Gastroesophageal sphincter (tissue), 3 donors: ENCODE measurements at regions not wholly inside any gene's neighbourhood (a gene's known extent, or its start where the extent isn't known, plus 50 kb on each side); places are given as distances from the start of the nearest gene placed in this dataset.

Experiments used
- POLR2A ChIP-seq, 2 donors: fragments of 450-650 bp; IDR thresholded peaks; one replicate each; pipeline ENCODE4 v1.6.1; 2017; ENCODE audit warnings: antibody characterized with exemption in 2 of 2, mild to moderate bottlenecking in 2 of 2, moderate library complexity in 1 of 2
- POLR2AphosphoS5 ChIP-seq: sonication (generic); formaldehyde crosslinking; IDR thresholded peaks from one replicate; pipeline ENCODE4 v1.6.1; 2017; ENCODE audit warnings: antibody characterized with exemption
- TF ChIP-seq, protein P1 (sequence below), 4 experiments: fragments of 200-600 bp in 2 of 4; fragments of 450-650 bp in 2 of 4; sonication (generic) in 1 of 4; IDR thresholded peaks; one replicate each; pipeline ENCODE4 v1.5.1; 2017 to 2019; ENCODE audit warnings: antibody characterized with exemption in 4 of 4, mild to moderate bottlenecking in 2 of 4, moderate library complexity in 2 of 4

- TF ChIP-seq, protein P1, sequence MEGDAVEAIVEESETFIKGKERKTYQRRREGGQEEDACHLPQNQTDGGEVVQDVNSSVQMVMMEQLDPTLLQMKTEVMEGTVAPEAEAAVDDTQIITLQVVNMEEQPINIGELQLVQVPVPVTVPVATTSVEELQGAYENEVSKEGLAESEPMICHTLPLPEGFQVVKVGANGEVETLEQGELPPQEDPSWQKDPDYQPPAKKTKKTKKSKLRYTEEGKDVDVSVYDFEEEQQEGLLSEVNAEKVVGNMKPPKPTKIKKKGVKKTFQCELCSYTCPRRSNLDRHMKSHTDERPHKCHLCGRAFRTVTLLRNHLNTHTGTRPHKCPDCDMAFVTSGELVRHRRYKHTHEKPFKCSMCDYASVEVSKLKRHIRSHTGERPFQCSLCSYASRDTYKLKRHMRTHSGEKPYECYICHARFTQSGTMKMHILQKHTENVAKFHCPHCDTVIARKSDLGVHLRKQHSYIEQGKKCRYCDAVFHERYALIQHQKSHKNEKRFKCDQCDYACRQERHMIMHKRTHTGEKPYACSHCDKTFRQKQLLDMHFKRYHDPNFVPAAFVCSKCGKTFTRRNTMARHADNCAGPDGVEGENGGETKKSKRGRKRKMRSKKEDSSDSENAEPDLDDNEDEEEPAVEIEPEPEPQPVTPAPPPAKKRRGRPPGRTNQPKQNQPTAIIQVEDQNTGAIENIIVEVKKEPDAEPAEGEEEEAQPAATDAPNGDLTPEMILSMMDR (IDR thresholded peaks at IDR 0.05): no peak
- TF ChIP-seq POLR2AphosphoS5: no peak
- no peak for TF ChIP-seq POLR2A (IDR thresholded peaks at IDR 0.05)
Observed at GRCh38 chr4:179029683-179030082, 1587.4 kb upstream of the AGA start.
